ENCODE measurements at regions not wholly inside any gene's neighbourhood (a gene's known extent, or its start where the extent isn't known, plus 50 kb on each side); places are given as distances from the start of the nearest gene placed in this dataset.

- Histone ChIP-seq H3K27ac (ENCODE audit: poor library complexity, severe bottlenecking) (no peak overlapping the region), H3K4me3 (ENCODE audit: severe bottlenecking) (no peak overlapping the region), H3K9me3 (ENCODE audit: severe bottlenecking) (no peaks in the 10 kb centered on the region), H3K4me1 (ENCODE audit: insufficient read depth, poor library complexity, severe bottlenecking) (peaks cover 4% of the 10 kb centered on the region), H3K36me3 (ENCODE audit: low read depth) (no peaks in the 10 kb centered on the region), H3K27me3 (ENCODE audit: insufficient read depth, poor library complexity, severe bottlenecking) (peaks cover 35% of the 10 kb centered on the region)
- no peak for DNase-seq (ENCODE audit: low spot score)
- no peak for ATAC-seq (ENCODE audit: low read depth)
- TF ChIP-seq CTCF (IDR thresholded peaks at IDR 0.05; ENCODE audit: poor library complexity, severe bottlenecking) = no peak
Observed at GRCh38 chr5:52658246-52658645, 129.5 kb upstream of the ITGA1 start.

GRCh38 chr5:52660621-52661020, 127.1 kb upstream of the ITGA1 start:
- H3K9me3 ChIP-seq (ENCODE audit: severe bottlenecking) = no peaks in the 10 kb centered on the region
- no peak overlapping the region for H3K4me3 ChIP-seq (ENCODE audit: severe bottlenecking)
- H3K27me3 ChIP-seq (ENCODE audit: insufficient read depth, poor library complexity, severe bottlenecking) = peaks cover 17% of the 10 kb centered on the region
- no peak overlapping the region for H3K27ac ChIP-seq (ENCODE audit: poor library complexity, severe bottlenecking)
- ATAC-seq (ENCODE audit: low read depth) (no peak), DNase-seq (ENCODE audit: low spot score) (no peak)
- no peak for TF ChIP-seq CTCF (IDR thresholded peaks at IDR 0.05; ENCODE audit: poor library complexity, severe bottlenecking)
- H3K36me3 ChIP-seq (ENCODE audit: low read depth) = no peaks in the 10 kb centered on the region
- H3K4me1 ChIP-seq (ENCODE audit: insufficient read depth, poor library complexity, severe bottlenecking) = peaks cover 4% of the 10 kb centered on the region

- Histone ChIP-seq H3K27ac (ENCODE audit: poor library complexity, severe bottlenecking) (no peak overlapping the region), H3K9me3 (ENCODE audit: severe bottlenecking) (no peaks in the 10 kb centered on the region), H3K4me1 (ENCODE audit: insufficient read depth, poor library complexity, severe bottlenecking) (peaks cover 2% of the 10 kb centered on the region), H3K36me3 (ENCODE audit: low read depth) (no peaks in the 10 kb centered on the region), H3K27me3 (ENCODE audit: insufficient read depth, poor library complexity, severe bottlenecking) (peaks cover 12% of the 10 kb centered on the region), H3K4me3 (ENCODE audit: severe bottlenecking) (no peak overlapping the region)
- ATAC-seq (ENCODE audit: low read depth) = no peak
- no peak for TF ChIP-seq CTCF (IDR thresholded peaks at IDR 0.05; ENCODE audit: poor library complexity, severe bottlenecking)
- DNase-seq (ENCODE audit: low spot score) = no peak
Observed at GRCh38 chr5:52661903-52662595, 125.7 kb upstream of the ITGA1 start.

- Histone ChIP-seq H3K9me3 (ENCODE audit: severe bottlenecking) (no peaks in the 10 kb centered on the region), H3K4me3 (ENCODE audit: severe bottlenecking) (no peak overlapping the region), H3K36me3 (ENCODE audit: low read depth) (no peaks in the 10 kb centered on the region), H3K27me3 (ENCODE audit: insufficient read depth, poor library complexity, severe bottlenecking) (peaks cover 8% of the 10 kb centered on the region), H3K4me1 (ENCODE audit: insufficient read depth, poor library complexity, severe bottlenecking) (no peaks in the 10 kb centered on the region), H3K27ac (ENCODE audit: poor library complexity, severe bottlenecking) (no peak overlapping the region)
- DNase-seq (ENCODE audit: low spot score) = no peak
- TF ChIP-seq CTCF (IDR thresholded peaks at IDR 0.05; ENCODE audit: poor library complexity, severe bottlenecking) = no peak
- ATAC-seq (ENCODE audit: low read depth) = no peak
Observed at GRCh38 chr5:52665559-52665958, 122.2 kb upstream of the ITGA1 start.

DNA sequence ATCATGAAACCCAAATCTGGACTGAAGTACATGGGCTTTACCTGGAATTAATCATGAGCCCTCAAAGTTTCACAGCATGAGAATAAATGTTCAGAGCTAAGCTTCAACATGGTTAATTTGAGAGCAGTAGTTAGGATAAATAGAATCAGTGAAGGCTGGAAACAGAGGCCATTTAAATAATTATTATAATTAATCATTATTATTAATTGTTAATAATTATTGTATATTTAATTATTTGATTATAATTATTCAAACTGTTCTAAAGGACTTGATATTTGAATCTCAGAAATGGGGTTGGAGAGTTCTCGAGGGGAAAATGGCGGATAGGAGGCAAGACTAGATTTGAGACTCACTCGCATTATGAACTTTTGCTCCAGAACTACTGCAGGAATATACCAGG, 119.6 kb upstream of the ITGA1 start:
- Histone ChIP-seq H3K4me1 (ENCODE audit: insufficient read depth, poor library complexity, severe bottlenecking) (no peaks in the 10 kb centered on the region), H3K4me3 (ENCODE audit: severe bottlenecking) (no peak overlapping the region), H3K27ac (ENCODE audit: poor library complexity, severe bottlenecking) (no peak overlapping the region), H3K9me3 (ENCODE audit: severe bottlenecking) (no peaks in the 10 kb centered on the region), H3K27me3 (ENCODE audit: insufficient read depth, poor library complexity, severe bottlenecking) (peaks cover 8% of the 10 kb centered on the region), H3K36me3 (ENCODE audit: low read depth) (no peaks in the 10 kb centered on the region)
- DNase-seq (ENCODE audit: low spot score) = no peak
- no peak for TF ChIP-seq CTCF (IDR thresholded peaks at IDR 0.05; ENCODE audit: poor library complexity, severe bottlenecking)
- ATAC-seq (ENCODE audit: low read depth) = no peak

Measured in RWPE2 (cell line).